Islet of Langerhans (tissue), 1 donor: ENCODE measurements at regions not wholly inside any gene's neighbourhood (a gene's known extent, or its start where the extent isn't known, plus 50 kb on each side); places are given as distances from the start of the nearest gene placed in this dataset.

Source experiments
- FAIRE-seq: peaks from one replicate; lab custom pipeline; 2011; peaks lifted over from hg19 to GRCh38; lab: Jason Lieb, UNC

- FAIRE-seq = no peak
Measured at GRCh38 chr6:18335948-18336347, 51.2 kb upstream of the RNF144B start.

GRCh38 chr6:18334251-18334650 is 52.9 kb upstream of the RNF144B start:
- FAIRE-seq = no peak

- FAIRE-seq = no peak
Measured at GRCh38 chr6:18330548-18331081, 56.5 kb upstream of the RNF144B start.

GRCh38 chr6:18329776-18330175 is 57.4 kb upstream of the RNF144B start:
- FAIRE-seq = no peak

GRCh38 chr6:18328540-18328939 is 58.6 kb upstream of the RNF144B start:
- FAIRE-seq = no peak

- FAIRE-seq = no peak
Measured at GRCh38 chr6:18328070-18328469, 59.1 kb upstream of the RNF144B start.

- no peak for FAIRE-seq
Measured at GRCh38 chr6:18327626-18328025, 59.5 kb upstream of the RNF144B start.

GRCh38 chr6:18326980-18327379 is 60.2 kb upstream of the RNF144B start:
- FAIRE-seq = no peak

GRCh38 chr6:18326001-18326400 is 61.1 kb upstream of the RNF144B start:
- FAIRE-seq = no peak

- FAIRE-seq = no peak
Measured at GRCh38 chr6:18324706-18325042, 60.3 kb upstream of the DEK start.

GRCh38 chr6:18323935-18324705 is 59.8 kb upstream of the DEK start:
- FAIRE-seq = peak; percentile 90

GRCh38 chr6:18317850-18318249 is 53.5 kb upstream of the DEK start:
- FAIRE-seq = no peak

GRCh38 chr6:18314317-18314997 is 50.1 kb upstream of the DEK start:
- no peak for FAIRE-seq
